Progenitor cell of endocrine pancreas (in vitro differentiated cells): ENCODE measurements at regions not wholly inside any gene's neighbourhood (a gene's known extent, or its start where the extent isn't known, plus 50 kb on each side); places are given as distances from the start of the nearest gene placed in this dataset.
"Not testable (repeated sequence)": the region's sequence is repeated elsewhere in the genome, so short reads cannot be mapped to it uniquely, and the experiment has no call there.

Experiments
- DNase-seq: peaks from one replicate; pipeline ENCODE4 v3.0.0; 2021; ENCODE audit warnings: low spot score; ENCODE audit not compliant: unreplicated experiment
- H3K27ac Mint-ChIP-seq: 2 replicates; pipeline ENCODE4 v1.8.0; 2021; ENCODE audit warnings: mild to moderate bottlenecking, moderate library complexity, mixed read lengths
- H3K27me3 Mint-ChIP-seq: 2 replicates; pipeline ENCODE4 v1.8.0; 2021; ENCODE audit warnings: mixed read lengths
- H3K36me3 Mint-ChIP-seq: 2 replicates; pipeline ENCODE4 v1.8.0; 2022; ENCODE audit warnings: mixed read lengths; ENCODE audit not compliant: insufficient read depth
- H3K4me1 Mint-ChIP-seq: 2 replicates; pipeline ENCODE4 v1.8.0; 2021; ENCODE audit warnings: low read depth, mixed read lengths
- H3K4me3 Mint-ChIP-seq: 2 replicates; pipeline ENCODE4 v1.8.0; 2021; ENCODE audit warnings: low read depth, mild to moderate bottlenecking, moderate library complexity, mixed read lengths
- H3K9me3 Mint-ChIP-seq: 2 replicates; pipeline ENCODE4 v1.8.0; 2021; ENCODE audit warnings: low read depth, mixed read lengths
- TF ChIP-seq, protein P1 (sequence below): fragments of 200-600 bp; sonication (generic); IDR thresholded peaks from one replicate; pipeline ENCODE4 v1.5.0; 2021; ENCODE audit warnings: antibody characterized with exemption, mild to moderate bottlenecking; ENCODE audit not compliant: unreplicated experiment

DNA sequence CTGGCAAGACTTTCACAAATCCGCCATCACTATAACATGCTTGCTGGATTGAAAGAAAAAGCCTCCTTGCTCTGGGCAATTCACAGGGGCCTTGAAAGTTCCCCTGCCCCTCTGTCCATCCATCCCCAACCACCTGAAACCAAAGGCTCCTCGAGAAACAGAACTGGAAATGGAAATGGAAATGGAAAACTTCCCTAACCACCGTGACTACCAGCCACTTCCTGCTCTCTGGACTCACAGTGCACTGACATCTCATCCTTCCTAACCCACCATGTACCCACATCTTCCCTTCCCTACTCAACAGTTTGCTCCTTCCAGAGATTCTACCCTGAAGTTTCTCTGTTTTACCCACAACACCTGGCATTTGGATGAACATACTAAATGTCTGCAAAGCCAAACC is 603.6 kb upstream of the DIPK2B start:
- Mint-ChIP-seq H3K36me3 (peaks cover 6% of the 10 kb centered on the region), H3K27ac (no peak overlapping the region), H3K4me1 (peaks cover 24% of the 10 kb centered on the region), H3K9me3 (peaks cover 26% of the 10 kb centered on the region), H3K4me3 (no peak overlapping the region), H3K27me3 (no peaks in the 10 kb centered on the region)
- DNase-seq: no peak
- TF ChIP-seq, protein P1, sequence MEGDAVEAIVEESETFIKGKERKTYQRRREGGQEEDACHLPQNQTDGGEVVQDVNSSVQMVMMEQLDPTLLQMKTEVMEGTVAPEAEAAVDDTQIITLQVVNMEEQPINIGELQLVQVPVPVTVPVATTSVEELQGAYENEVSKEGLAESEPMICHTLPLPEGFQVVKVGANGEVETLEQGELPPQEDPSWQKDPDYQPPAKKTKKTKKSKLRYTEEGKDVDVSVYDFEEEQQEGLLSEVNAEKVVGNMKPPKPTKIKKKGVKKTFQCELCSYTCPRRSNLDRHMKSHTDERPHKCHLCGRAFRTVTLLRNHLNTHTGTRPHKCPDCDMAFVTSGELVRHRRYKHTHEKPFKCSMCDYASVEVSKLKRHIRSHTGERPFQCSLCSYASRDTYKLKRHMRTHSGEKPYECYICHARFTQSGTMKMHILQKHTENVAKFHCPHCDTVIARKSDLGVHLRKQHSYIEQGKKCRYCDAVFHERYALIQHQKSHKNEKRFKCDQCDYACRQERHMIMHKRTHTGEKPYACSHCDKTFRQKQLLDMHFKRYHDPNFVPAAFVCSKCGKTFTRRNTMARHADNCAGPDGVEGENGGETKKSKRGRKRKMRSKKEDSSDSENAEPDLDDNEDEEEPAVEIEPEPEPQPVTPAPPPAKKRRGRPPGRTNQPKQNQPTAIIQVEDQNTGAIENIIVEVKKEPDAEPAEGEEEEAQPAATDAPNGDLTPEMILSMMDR: no peak

DNA sequence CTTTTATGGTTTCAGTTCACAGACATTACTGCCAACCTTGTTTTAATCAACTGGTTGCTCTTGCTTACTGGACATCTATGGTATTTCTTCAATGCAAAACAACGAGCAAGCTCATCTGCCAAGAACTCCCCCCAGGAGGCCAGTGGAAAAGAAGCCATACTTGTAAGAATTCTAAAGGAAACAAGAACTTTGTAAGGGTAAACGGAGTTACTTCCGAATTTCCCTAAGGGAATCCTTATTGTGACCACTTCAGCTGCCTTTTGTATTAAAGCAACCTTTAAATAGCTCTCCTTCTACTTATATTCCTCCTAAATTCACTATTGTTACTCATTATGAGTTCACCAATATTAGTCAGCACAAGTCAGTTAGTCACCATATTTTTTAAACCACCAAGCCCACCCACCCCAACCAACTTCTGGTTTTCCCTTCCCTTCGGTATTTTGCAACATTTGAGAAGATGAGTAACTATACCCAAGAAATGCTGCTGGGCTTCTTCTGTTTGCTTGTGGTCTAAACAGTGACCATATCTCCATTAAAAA is 602.8 kb upstream of the DIPK2B start:
- peaks cover 6% of the 10 kb centered on the region for H3K36me3 Mint-ChIP-seq

DNA sequence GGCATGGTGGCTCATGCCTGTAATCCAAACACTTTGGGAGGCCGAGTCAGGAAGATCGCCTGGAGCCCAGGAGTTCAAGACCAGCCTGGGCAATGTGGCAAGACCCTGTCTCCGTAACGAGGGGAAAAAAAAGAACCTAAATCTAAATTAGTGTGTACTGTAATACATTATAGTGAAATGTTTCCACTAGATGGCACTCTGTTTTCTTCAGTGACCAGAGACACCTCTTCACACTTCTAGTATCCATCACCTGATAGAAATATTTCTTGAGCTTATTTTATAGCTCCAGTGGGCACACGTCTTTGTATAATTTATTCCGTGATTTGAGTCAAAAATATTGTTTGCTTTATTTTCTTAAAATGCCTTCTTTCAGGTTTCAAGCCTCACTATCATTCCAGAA is 600.9 kb upstream of the DIPK2B start:
- Mint-ChIP-seq H3K4me1 (peaks cover 11% of the 10 kb centered on the region), H3K27ac (no peak overlapping the region)

More for the DNA sequence above, 602.8 kb upstream of the DIPK2B start:
- Mint-ChIP-seq H3K4me3 (no peak overlapping the region), H3K27ac (no peak overlapping the region), H3K4me1 (peaks cover 23% of the 10 kb centered on the region), H3K27me3 (no peaks in the 10 kb centered on the region), H3K9me3 (peaks cover 23% of the 10 kb centered on the region)
- TF ChIP-seq, protein P1: no peak
- DNase-seq: no peak

DNA sequence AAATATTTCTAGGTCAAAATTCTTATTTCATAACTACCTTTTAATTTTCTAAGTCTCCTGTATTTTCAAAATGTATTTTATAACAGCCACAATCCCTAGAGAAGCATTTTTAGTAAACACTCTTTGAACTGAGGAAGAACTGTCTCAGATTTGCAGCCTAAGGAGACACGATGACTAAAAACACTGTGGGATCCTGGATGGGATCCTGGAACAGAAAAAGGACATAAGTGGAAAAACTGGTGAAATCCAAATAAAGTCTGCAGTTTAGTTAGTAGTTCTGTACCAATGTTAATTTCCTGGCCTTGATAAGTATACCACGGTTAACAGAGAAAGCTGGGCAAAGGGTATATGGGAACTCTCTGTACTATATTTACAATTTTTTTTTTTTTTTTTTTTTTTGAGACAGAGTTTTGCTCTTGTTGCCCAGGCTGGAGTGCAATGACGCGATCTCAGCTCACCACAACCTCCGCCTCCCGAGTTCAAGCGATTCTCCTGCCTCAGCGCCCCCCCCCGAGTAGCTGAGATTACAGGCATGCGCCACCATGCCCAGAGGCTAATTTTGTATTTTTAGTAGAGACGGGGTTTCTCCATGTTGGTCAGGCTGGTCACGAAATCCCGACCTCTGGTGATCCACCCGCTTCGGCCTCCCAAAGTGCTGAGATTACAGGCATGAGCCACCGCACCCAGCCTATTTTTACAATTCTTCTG is 600.2 kb upstream of the DIPK2B start:
- H3K4me3 Mint-ChIP-seq, DNase-seq, H3K4me1 Mint-ChIP-seq, H3K36me3 Mint-ChIP-seq, H3K27ac Mint-ChIP-seq, H3K27me3 Mint-ChIP-seq: not testable (repeated sequence)
- H3K9me3 Mint-ChIP-seq: peaks cover 20% of the 10 kb centered on the region

More for the DNA sequence above, 600.9 kb upstream of the DIPK2B start:
- no peak overlapping the region for H3K4me3 Mint-ChIP-seq
- TF ChIP-seq, protein P1: peak; percentile 40
- peaks cover 20% of the 10 kb centered on the region for H3K9me3 Mint-ChIP-seq
- no peaks in the 10 kb centered on the region for H3K27me3 Mint-ChIP-seq
- peaks cover 6% of the 10 kb centered on the region for H3K36me3 Mint-ChIP-seq
- DNase-seq: no peak

DNA sequence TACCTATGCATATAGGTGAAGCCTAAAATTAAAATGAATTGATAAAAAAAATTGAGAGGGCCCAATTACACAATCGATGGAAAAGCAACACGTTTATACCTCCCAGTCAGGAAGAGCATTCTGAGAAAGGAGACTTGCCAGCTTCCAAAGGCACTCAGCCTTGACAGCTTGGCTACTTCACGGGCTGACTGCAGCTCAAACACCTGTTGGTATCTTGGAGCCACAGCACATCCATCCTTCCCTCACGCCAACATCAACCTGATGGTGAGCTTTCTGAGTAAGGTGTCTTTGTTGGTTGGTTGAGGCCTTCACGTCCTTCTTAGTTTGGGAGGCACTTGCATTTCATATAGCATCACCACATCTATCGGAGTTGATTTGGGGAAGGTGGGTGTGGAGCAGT is 598.9 kb upstream of the DIPK2B start:
- TF ChIP-seq, protein P1: no peak
- H3K36me3 Mint-ChIP-seq: peaks cover 3% of the 10 kb centered on the region
- no peak overlapping the region for H3K27ac Mint-ChIP-seq
- H3K27me3 Mint-ChIP-seq: no peaks in the 10 kb centered on the region
- H3K4me1 Mint-ChIP-seq: peaks cover 6% of the 10 kb centered on the region
- peaks cover 19% of the 10 kb centered on the region for H3K9me3 Mint-ChIP-seq
- H3K4me3 Mint-ChIP-seq: no peak overlapping the region
- no peak for DNase-seq

DNA sequence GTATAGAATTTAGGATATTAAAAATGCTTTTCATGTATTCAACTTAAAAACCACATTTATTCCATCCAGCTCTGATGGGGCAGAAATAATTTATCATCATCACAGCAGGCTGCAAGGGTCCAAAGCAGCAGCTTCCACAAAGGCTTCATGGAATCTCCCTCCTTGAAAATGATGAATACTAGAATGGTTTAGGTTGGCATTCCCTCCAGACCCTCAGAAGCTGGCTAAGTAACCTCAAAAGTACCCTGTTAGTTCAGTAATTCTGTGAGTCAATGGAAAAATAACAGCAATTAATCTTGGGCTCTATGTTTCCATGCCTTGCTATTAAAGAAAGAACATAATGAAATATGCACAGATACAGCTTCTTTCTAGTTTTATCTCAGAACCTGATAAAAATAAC is 594.9 kb upstream of the DIPK2B start:
- TF ChIP-seq, protein P1: no peak
- no peak overlapping the region for H3K4me3 Mint-ChIP-seq
- no peak for DNase-seq
- no peaks in the 10 kb centered on the region for H3K27me3 Mint-ChIP-seq
- H3K36me3 Mint-ChIP-seq: peaks cover 18% of the 10 kb centered on the region
- H3K4me1 Mint-ChIP-seq: peaks cover 6% of the 10 kb centered on the region
- peaks cover 28% of the 10 kb centered on the region for H3K9me3 Mint-ChIP-seq
- no peak overlapping the region for H3K27ac Mint-ChIP-seq
